GM18505 (cell line): ENCODE measurements at regions not wholly inside any gene's neighbourhood (a gene's known extent, or its start where the extent isn't known, plus 50 kb on each side); places are given as distances from the start of the nearest gene placed in this dataset.
A peak's percentile ranks its signal among the peaks of the same experiment; 100 is the strongest.

Source experiments
- ATAC-seq: cut with Tn5 transposase; IDR thresholded peaks from one replicate; pipeline ENCODE4 v1.9.1; 2021; ENCODE audit not compliant: unreplicated experiment
- POLR2A ChIP-seq: IDR thresholded peaks from 4 replicates; pipeline ENCODE4 v1.6.1; 2011; ENCODE audit warnings: borderline replicate concordance; ENCODE audit not compliant: insufficient read depth, insufficient read length; ENCODE audit errors: extremely low read depth

- TF ChIP-seq POLR2A: no peak
- ATAC-seq: no peak
Observed at GRCh38 chr7:35549781-35550180, 145.2 kb downstream of the HERPUD2 start.

DNA sequence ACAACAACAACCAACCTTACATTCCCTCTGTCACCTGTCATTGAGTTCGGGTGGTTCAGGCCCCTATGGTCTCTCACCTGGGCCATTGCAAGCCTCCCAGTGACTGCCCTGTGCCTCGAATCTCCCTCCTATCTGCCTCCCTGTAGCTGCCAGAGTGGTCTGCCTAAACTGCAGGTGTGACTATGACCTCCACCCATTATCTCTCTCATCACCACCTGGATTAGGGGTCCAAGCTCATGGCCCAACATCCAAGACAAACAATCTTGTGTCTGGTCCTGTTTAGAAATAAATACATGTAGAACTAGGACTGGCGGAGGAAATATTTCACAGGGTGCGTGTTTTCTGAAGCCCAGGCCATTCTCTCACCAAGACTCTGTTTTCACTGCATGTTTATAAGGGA is 146.6 kb downstream of the HERPUD2 start:
- TF ChIP-seq POLR2A: no peak
- no peak for ATAC-seq

GRCh38 chr7:35546691-35547429 is 148.1 kb downstream of the HERPUD2 start:
- no peak for ATAC-seq
- TF ChIP-seq POLR2A: no peak

GRCh38 chr7:35545831-35546230 is 149.1 kb downstream of the HERPUD2 start:
- no peak for TF ChIP-seq POLR2A

GRCh38 chr7:35544028-35544742 is 150.8 kb downstream of the HERPUD2 start:
- TF ChIP-seq POLR2A: no peak
- ATAC-seq: no peak

More at GRCh38 chr7:35545831-35546230, 149.1 kb downstream of the HERPUD2 start:
- no peak for ATAC-seq

DNA sequence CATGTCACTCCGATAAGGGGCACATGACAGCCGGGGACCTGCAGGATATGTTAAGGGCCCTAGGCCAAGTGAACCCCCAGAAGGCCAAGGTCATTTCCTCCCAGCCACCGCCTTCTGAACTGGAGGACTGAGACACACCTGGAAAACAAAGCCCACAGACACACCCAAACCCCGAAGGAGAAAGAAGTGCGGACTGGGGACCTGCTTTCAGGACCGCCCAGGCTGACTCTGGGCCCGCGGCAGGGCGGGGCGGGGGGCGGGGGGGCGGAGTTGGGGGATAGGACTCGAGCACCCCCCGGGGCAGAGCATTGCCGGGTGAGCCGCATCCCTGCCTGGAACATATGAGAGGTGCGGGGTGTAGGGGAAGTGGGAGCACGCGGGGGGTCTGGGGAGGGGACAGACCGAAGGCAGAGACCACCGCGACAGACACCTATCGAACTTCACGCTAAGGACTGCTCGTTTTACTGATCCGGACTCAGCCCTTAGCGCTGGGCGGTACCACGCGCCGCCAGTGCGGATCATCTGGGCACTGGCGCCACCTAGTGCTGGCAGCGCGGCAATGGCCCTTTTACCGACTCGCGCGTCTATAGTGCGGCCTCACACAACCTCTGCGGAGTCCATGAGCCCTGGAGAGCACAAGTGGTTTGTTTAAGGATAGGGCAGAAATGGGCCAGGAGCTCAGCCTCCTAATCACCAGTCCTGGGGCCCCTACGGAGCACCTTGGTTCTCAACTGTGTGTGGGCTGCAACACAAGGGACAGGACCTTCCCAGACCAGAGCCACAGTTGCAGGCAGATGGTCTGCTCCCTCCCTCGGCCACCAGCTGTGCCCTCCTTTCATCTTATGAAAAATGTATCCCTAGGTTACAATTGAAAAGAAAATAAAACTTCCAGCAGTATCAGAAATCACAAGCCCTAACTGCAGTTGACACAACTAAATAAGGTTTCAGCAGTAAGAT is 157.6 kb downstream of the HERPUD2 start:
- ATAC-seq: peak; percentile 98

DNA sequence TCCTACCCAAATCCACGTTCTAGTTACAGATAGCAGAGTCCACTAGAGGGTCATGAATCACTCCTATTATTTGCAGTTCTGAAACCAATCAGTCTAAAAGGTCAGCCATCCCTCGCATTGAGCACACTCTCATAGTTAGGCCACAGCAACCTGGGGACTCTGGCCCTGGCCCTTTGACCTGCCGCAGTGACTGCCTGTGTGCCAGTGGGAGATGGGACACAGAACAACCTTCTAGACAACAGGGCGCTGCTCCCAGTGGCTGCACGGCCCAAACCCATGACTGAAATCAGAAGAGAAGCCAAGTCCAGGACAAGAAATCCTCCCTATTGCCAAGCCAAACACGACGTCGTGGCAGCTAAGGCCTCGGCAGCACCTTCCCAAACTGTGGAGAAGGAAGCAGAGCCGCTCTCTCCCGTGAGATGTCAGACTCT is 158.5 kb downstream of the HERPUD2 start:
- ATAC-seq: no peak
- TF ChIP-seq POLR2A: no peak

More for the DNA sequence above, 157.6 kb downstream of the HERPUD2 start:
- no peak for TF ChIP-seq POLR2A

DNA sequence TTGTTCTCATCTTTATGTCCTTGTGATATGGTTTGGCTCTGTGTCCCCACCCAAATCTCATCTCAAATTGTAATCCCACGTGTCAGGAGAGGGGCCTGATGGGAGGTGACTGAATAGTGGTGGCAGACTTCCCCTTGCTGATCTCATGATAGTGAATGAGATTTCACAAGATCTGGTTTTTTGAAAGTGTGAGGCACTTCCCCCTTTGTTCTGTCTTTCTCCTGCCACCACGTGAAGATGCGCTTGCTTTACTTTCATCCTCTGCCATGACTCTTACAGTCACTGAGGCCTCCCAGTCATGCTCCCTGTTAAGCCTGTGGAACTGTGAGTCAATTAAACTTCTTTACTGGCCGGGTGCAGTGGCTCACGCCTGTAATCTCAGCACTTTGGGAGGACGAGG is 161.0 kb downstream of the HERPUD2 start:
- ATAC-seq: no peak
- TF ChIP-seq POLR2A: no peak

- no peak for TF ChIP-seq POLR2A
- no peak for ATAC-seq
Observed at GRCh38 chr7:35530124-35531109, 164.5 kb downstream of the HERPUD2 start.

DNA sequence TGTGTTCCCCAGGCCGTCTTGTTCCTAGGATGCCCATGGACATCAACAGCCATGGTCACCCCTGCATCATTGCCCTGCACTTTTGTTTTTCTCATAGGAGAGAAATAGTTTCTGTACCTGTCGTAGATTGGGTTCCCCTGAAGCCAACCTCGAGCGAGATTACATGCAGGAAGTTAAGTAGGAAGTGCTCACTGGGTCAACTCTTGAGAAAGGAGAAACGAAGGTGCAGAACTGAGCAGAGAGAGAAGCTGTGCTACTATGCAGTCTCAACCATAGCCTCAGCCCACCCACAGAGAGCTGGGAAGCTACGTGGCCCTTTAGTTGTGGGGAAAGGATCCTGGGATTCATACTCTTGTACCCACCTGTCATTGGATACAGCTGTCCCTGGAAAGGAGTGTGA is 165.2 kb downstream of the HERPUD2 start:
- ATAC-seq: no peak
- TF ChIP-seq POLR2A: no peak

DNA sequence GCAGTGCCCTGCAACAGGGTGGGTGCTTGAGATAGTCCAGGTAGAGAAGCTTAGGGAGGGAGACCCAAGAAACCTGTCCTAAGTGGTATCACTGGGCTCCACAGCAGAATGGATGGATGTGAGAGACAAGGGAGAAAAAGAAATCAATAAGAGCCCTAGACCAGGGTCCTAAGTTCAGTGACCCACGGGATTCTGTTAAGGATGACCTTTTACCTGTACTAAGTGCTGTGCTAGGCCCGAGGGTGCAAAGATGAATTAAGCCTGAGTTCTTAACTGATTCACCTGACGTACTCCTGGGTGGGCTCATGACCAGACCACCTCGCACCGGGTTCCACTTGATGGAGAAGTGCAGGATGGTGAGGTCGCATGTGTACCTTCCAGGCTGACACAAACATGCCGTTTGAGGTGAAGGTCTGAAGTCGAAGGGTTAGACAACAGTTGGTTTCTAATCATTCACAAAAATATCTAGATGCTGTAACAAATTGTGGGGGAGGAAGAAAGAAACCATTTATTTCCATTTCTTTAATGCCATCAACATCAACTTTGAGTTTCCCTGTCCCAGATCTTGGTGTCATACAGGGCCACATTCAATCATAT is 166.5 kb downstream of the HERPUD2 start:
- TF ChIP-seq POLR2A: no peak
- ATAC-seq: no peak

DNA sequence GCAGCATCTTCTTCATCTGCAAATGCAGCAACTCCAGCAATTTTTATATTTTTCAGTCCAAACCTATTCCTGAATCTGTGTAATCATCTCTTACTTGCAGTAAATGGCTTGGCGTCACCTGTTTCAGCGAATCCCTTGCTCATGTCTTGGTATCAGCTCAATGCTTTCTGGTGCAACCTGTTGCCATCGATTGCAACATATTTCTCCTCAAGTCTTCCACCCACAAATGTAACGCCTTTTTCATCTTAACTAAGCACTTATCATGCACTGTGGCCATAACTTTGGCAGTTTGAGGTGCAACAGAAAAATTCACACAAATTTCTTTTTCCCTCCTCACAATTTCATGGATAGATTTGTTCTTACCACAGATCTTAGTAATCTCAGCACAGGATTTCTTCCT is 168.3 kb downstream of the HERPUD2 start:
- TF ChIP-seq POLR2A: no peak
- no peak for ATAC-seq
